ENCODE measurements at regions not wholly inside any gene's neighbourhood (a gene's known extent, or its start where the extent isn't known, plus 50 kb on each side); places are given as distances from the start of the nearest gene placed in this dataset.

GRCh38 chr4:64545593-64545992 lies 136.3 kb upstream of the TECRL start:
- BruUV-seq (replicated peaks) = no TSS peak

More at GRCh38 chr4:64545593-64545992, 136.3 kb upstream of the TECRL start:
- ChIA-PET RAD21 (ENCODE audit: low non-redundant PET in 1 of 2, low total read pairs in 2 of 2, uncharacterized antibody in 2 of 2, unreplicated experiment in 2 of 2) (no interaction called here), CTCF (no interaction called here), POLR2A (no interaction called here)
- intact Hi-C loops (cut with micrococcal nuclease) = no loop called here
- H3K4me1 ChIP-seq (ENCODE audit: control insufficient read depth in 1 of 2, insufficient read depth in 2 of 2, low read length in 2 of 2) = no peaks in the 10 kb centered on the region
- DNase-seq (ENCODE audit: low read depth, low spot score) (no peak), ATAC-seq (no peak)
- peaks cover 0 to 9% of the 10 kb centered on the region in 2 experiments; a peak in 1 of 4 replicates for H3K9me3 ChIP-seq (ENCODE audit: control insufficient read depth in 1 of 2, insufficient read depth in 1 of 2, low read depth in 1 of 2, low read length in 2 of 2)
- TF ChIP-seq SIN3A (IDR thresholded peaks at IDR 0.05; ENCODE audit: low read depth) (no peak), ELF1 (IDR thresholded peaks at IDR 0.05; ENCODE audit: borderline replicate concordance, low read depth) (no peak), EZH2phosphoT487 (IDR thresholded peaks at IDR 0.05; ENCODE audit: borderline replicate concordance) (no peak), POLR2A (IDR thresholded peaks at IDR 0.05; ENCODE audit: borderline replicate concordance, extremely low read depth, insufficient read depth, insufficient read length) (no peak), CBX3 (IDR thresholded peaks at IDR 0.05; ENCODE audit: low read depth) (no peak), MAX (IDR thresholded peaks at IDR 0.05) (no peak), SP1 (IDR thresholded peaks at IDR 0.05; ENCODE audit: low read depth) (no peak), EZH2 (IDR thresholded peaks at IDR 0.05) (no peak), RAD21 (IDR thresholded peaks at IDR 0.05; ENCODE audit: low read depth) (no peak), TCF7L2 (IDR thresholded peaks at IDR 0.05; ENCODE audit: borderline replicate concordance, extremely low read depth, insufficient read depth, insufficient read length) (no peak), SRF (IDR thresholded peaks at IDR 0.05; ENCODE audit: low read depth) (no peak), ZNF274 (IDR thresholded peaks at IDR 0.05; ENCODE audit: low read depth, low read length) (no peak), CEBPB (IDR thresholded peaks at IDR 0.05; ENCODE audit: low read depth) (no peak), EGR1 (IDR thresholded peaks at IDR 0.05; ENCODE audit: low read depth) (no peak), CTCF (IDR thresholded peaks at IDR 0.05 in 2 of 3, conservative IDR thresholded peaks at IDR 0.05 in 1 of 3; ENCODE audit: borderline replicate concordance in 1 of 3, insufficient read depth in 1 of 3, low read depth in 2 of 3, low read length in 2 of 3) (no peak), ATF3 (IDR thresholded peaks at IDR 0.05) (no peak), YY1 (IDR thresholded peaks at IDR 0.05; ENCODE audit: extremely low read depth, insufficient replicate concordance, low read depth, low read length) (no peak)
- no peaks in the 10 kb centered on the region for H4K20me1 ChIP-seq (ENCODE audit: insufficient read depth)
- H3K27ac ChIP-seq (ENCODE audit: low read depth, low read length) = no peak overlapping the region
- H3K9me2 ChIP-seq (ENCODE audit: insufficient read depth) = no peaks in the 10 kb centered on the region
- H3K36me3 ChIP-seq (ENCODE audit: control insufficient read depth in 1 of 2, insufficient read depth in 2 of 2, low read length in 2 of 2) = no peaks in the 10 kb centered on the region
- no peaks in the 10 kb centered on the region for H3K79me2 ChIP-seq (ENCODE audit: insufficient read depth, low read length)
- no peak overlapping the region for H3K4me3 ChIP-seq (replicated peaks in 1 of 2; ENCODE audit: low read depth in 1 of 2, low read length in 2 of 2)
- H3K4me2 ChIP-seq (ENCODE audit: low read length) = no peak overlapping the region
- H3K9ac ChIP-seq (ENCODE audit: low read length) = no peak overlapping the region
- no peak overlapping the region for H2AFZ ChIP-seq (ENCODE audit: low read depth, low read length, poor library complexity, severe bottlenecking)
- no peaks in the 10 kb centered on the region for H3K27me3 ChIP-seq (ENCODE audit: insufficient read depth, low read length)

Measured in HCT116 (cell line).